Caco-2 (cell line): ENCODE measurements at regions not wholly inside any gene's neighbourhood (a gene's known extent, or its start where the extent isn't known, plus 50 kb on each side); places are given as distances from the start of the nearest gene placed in this dataset.

Source experiments
- BruUV-seq: library from RNA; stranded (reverse); fragments of 400-500 nt; replicated peaks from 2 replicates; lab custom pipeline; 2021; lab: Mats Ljungman, UMichigan
- CTCF ChIA-PET: fragments of 300-600 bp; sonication (Branson Sonifier 250); formaldehyde crosslinking; loops from one replicate; lab custom pipeline; 2022; ENCODE audit warnings: antibody characterized with exemption; lab: Charles Lee
- POLR2A ChIA-PET: fragments of 300-600 bp; sonication (Branson Sonifier 250); formaldehyde crosslinking; loops from one replicate; lab custom pipeline; 2022; ENCODE audit warnings: antibody characterized with exemption; lab: Charles Lee
- DNase-seq, 2 experiments: peaks; one replicate each; pipeline versions ENCODE4 v3.0.0 to v3.0.0-alpha.2; 2020 to 2022
- H3K27me3 ChIP-seq: replicated peaks from 2 replicates; pipeline ENCODE4 v1.6.0; 2011; ENCODE audit warnings: low read length; ENCODE audit not compliant: control insufficient read depth, insufficient read depth
- H3K36me3 ChIP-seq: 2 replicates; pipeline ENCODE4 v1.5.1; 2011; ENCODE audit warnings: low read length; ENCODE audit not compliant: control insufficient read depth, insufficient read depth
- H3K4me1 ChIP-seq: fragments of 250-450 bp; sonication (Bioruptor Pico); 2 replicates; pipeline ENCODE4 v1.5.1; 2020; ENCODE audit warnings: mild to moderate bottlenecking
- H3K4me3 ChIP-seq: 2 replicates; pipeline ENCODE4 v1.5.1; 2011; ENCODE audit warnings: low read depth, mild to moderate bottlenecking, control low read depth, low read length
- H3K9me3 ChIP-seq: fragments of 250-450 bp; sonication (Bioruptor Pico); 2 replicates; pipeline ENCODE4 v1.5.1; 2020; ENCODE audit warnings: mild to moderate bottlenecking, moderate library complexity
- H3K27ac Mint-ChIP-seq: one replicate; pipeline ENCODE4 v1.8.0; 2022; ENCODE audit warnings: mixed read lengths; ENCODE audit not compliant: unreplicated experiment
- H3K27me3 Mint-ChIP-seq: one replicate; pipeline ENCODE4 v1.8.0; 2022; ENCODE audit warnings: mixed read lengths; ENCODE audit not compliant: insufficient read depth, unreplicated experiment
- H3K36me3 Mint-ChIP-seq: one replicate; pipeline ENCODE4 v1.8.0; 2022; ENCODE audit warnings: mild to moderate bottlenecking, mixed read lengths; ENCODE audit not compliant: insufficient read depth, unreplicated experiment
- H3K4me1 Mint-ChIP-seq: one replicate; pipeline ENCODE4 v1.8.0; 2022; ENCODE audit warnings: low read depth, mixed read lengths; ENCODE audit not compliant: unreplicated experiment
- H3K4me3 Mint-ChIP-seq: one replicate; pipeline ENCODE4 v1.8.0; 2022; ENCODE audit warnings: mild to moderate bottlenecking, moderate library complexity, mixed read lengths; ENCODE audit not compliant: unreplicated experiment
- H3K9me3 Mint-ChIP-seq: one replicate; pipeline ENCODE4 v1.8.0; 2022; ENCODE audit warnings: mixed read lengths; ENCODE audit not compliant: unreplicated experiment
- CTCF ChIP-seq, 2 experiments: fragments of 200-600 bp in 1 of 2; IDR thresholded peaks; 1 replicate in 1 of 2; 2 replicates in 1 of 2; pipeline versions ENCODE4 v1.5.1 to v1.8.0; 2011 to 2022; ENCODE audit warnings: antibody characterized with exemption in 1 of 2, control low read depth in 1 of 2, inconsistent platforms in 1 of 2, low read depth in 1 of 2, low read length in 1 of 2, mild to moderate bottlenecking in 1 of 2, moderate library complexity in 1 of 2; ENCODE audit not compliant: insufficient read depth in 1 of 2, severe bottlenecking in 1 of 2, unreplicated experiment in 1 of 2
- intact Hi-C: fragments of 100-400 bp; cut with micrococcal nuclease; formaldehyde crosslinking; loops from one replicate; pipeline ENCODE4 v1.10.0; 2022; ENCODE audit not compliant: unreplicated experiment

- intact Hi-C loops = no loop called here
- H3K27me3 ChIP-seq = no peaks in the 10 kb centered on the region
- H3K4me3 Mint-ChIP-seq = no peak overlapping the region
- ChIA-PET CTCF (no interaction called here), POLR2A (no interaction called here)
- TF ChIP-seq CTCF (IDR thresholded peaks at IDR 0.05; ENCODE audit: insufficient read depth in 1 of 2, low read depth in 1 of 2, low read length in 1 of 2, severe bottlenecking in 1 of 2, unreplicated experiment in 1 of 2) = no peak
- H3K4me3 ChIP-seq = no peak overlapping the region
- H3K9me3 ChIP-seq = no peaks in the 10 kb centered on the region
- H3K4me1 ChIP-seq = no peaks in the 10 kb centered on the region
- no peaks in the 10 kb centered on the region for H3K4me1 Mint-ChIP-seq
- H3K36me3 ChIP-seq = no peaks in the 10 kb centered on the region
- no TSS peak for BruUV-seq
- no peak for DNase-seq
- peaks cover 3% of the 10 kb centered on the region for H3K27me3 Mint-ChIP-seq
- no peak overlapping the region for H3K27ac Mint-ChIP-seq
- no peaks in the 10 kb centered on the region for H3K9me3 Mint-ChIP-seq
- no peaks in the 10 kb centered on the region for H3K36me3 Mint-ChIP-seq
These were observed 122.2 kb upstream of the OSR1 start for GRCh38 chr2:19480673-19481072.

- ChIA-PET CTCF (no interaction called here), POLR2A (no interaction called here)
- Mint-ChIP-seq H3K27ac (no peak overlapping the region), H3K4me3 (no peak overlapping the region), H3K36me3 (no peaks in the 10 kb centered on the region), H3K9me3 (no peaks in the 10 kb centered on the region), H3K27me3 (peaks cover 3% of the 10 kb centered on the region), H3K4me1 (no peaks in the 10 kb centered on the region)
- Histone ChIP-seq H3K9me3 (no peaks in the 10 kb centered on the region), H3K4me1 (no peaks in the 10 kb centered on the region), H3K4me3 (no peak overlapping the region), H3K27me3 (no peaks in the 10 kb centered on the region), H3K36me3 (no peaks in the 10 kb centered on the region)
- no peak for DNase-seq
- intact Hi-C loops = no loop called here
- BruUV-seq = no TSS peak
- TF ChIP-seq CTCF (IDR thresholded peaks at IDR 0.05; ENCODE audit: insufficient read depth in 1 of 2, low read depth in 1 of 2, low read length in 1 of 2, severe bottlenecking in 1 of 2, unreplicated experiment in 1 of 2) = no peak
These were observed 121.2 kb upstream of the OSR1 start for GRCh38 chr2:19479666-19480065.

GRCh38 chr2:19478409-19478808, 120.0 kb upstream of the OSR1 start:
- H3K9me3 Mint-ChIP-seq = no peaks in the 10 kb centered on the region
- TF ChIP-seq CTCF (IDR thresholded peaks at IDR 0.05; ENCODE audit: insufficient read depth in 1 of 2, low read depth in 1 of 2, low read length in 1 of 2, severe bottlenecking in 1 of 2, unreplicated experiment in 1 of 2) = no peak
- H3K27me3 ChIP-seq = no peaks in the 10 kb centered on the region
- intact Hi-C loops = no loop called here
- no peaks in the 10 kb centered on the region for H3K36me3 ChIP-seq
- no peak for DNase-seq
- H3K4me1 Mint-ChIP-seq = no peaks in the 10 kb centered on the region
- H3K27ac Mint-ChIP-seq = no peak overlapping the region
- no peaks in the 10 kb centered on the region for H3K9me3 ChIP-seq
- no TSS peak for BruUV-seq
- no peak overlapping the region for H3K4me3 ChIP-seq
- ChIA-PET CTCF (no interaction called here), POLR2A (no interaction called here)
- peaks cover 7% of the 10 kb centered on the region for H3K27me3 Mint-ChIP-seq
- no peaks in the 10 kb centered on the region for H3K4me1 ChIP-seq
- no peaks in the 10 kb centered on the region for H3K36me3 Mint-ChIP-seq
- no peak overlapping the region for H3K4me3 Mint-ChIP-seq
